ENCODE measurements at regions not wholly inside any gene's neighbourhood (a gene's known extent, or its start where the extent isn't known, plus 50 kb on each side); places are given as distances from the start of the nearest gene placed in this dataset.

DNA sequence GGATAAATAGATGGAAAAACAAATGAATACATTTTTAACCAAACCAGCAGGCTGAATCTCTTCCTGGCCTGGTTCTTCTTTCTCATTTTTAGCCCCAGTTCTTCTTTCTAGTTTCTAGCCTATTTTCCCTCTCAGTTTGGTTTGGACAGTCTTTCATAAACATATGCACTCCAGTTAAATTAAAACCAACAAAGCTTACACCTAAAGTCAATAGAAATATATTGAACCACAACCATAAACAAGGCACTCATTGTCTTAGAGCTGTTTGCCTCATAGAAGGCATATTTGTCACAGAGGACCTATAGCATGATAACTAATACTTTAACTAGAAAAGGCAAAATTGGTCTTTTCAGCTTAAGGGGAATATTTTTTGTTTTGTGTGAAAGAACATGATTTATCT, 638.3 kb downstream of the NR2F1-AS1 start:
- TF ChIP-seq CREB1 (IDR thresholded peaks at IDR 0.05; ENCODE audit: low read depth) (no peak), TCF3 (IDR thresholded peaks at IDR 0.05; ENCODE audit: borderline replicate concordance, insufficient read depth, low read depth, low read length) (no peak), SMAD5 (IDR thresholded peaks at IDR 0.05; ENCODE audit: low read depth) (no peak), CREM (IDR thresholded peaks at IDR 0.05; ENCODE audit: low read depth) (no peak), TAF1 (IDR thresholded peaks at IDR 0.05; ENCODE audit: borderline replicate concordance, low read depth, low read length) (no peak)
- TF ChIP-seq, protein P1, sequence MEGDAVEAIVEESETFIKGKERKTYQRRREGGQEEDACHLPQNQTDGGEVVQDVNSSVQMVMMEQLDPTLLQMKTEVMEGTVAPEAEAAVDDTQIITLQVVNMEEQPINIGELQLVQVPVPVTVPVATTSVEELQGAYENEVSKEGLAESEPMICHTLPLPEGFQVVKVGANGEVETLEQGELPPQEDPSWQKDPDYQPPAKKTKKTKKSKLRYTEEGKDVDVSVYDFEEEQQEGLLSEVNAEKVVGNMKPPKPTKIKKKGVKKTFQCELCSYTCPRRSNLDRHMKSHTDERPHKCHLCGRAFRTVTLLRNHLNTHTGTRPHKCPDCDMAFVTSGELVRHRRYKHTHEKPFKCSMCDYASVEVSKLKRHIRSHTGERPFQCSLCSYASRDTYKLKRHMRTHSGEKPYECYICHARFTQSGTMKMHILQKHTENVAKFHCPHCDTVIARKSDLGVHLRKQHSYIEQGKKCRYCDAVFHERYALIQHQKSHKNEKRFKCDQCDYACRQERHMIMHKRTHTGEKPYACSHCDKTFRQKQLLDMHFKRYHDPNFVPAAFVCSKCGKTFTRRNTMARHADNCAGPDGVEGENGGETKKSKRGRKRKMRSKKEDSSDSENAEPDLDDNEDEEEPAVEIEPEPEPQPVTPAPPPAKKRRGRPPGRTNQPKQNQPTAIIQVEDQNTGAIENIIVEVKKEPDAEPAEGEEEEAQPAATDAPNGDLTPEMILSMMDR (IDR thresholded peaks at IDR 0.05 in 2 of 3, conservative IDR thresholded peaks at IDR 0.05 in 1 of 3; ENCODE audit: control insufficient read depth in 2 of 3, extremely low read depth in 1 of 3, insufficient read depth in 1 of 3, low read depth in 3 of 3, low read length in 3 of 3) = no peak

All from GM12878 (cell line).